H1 (cell line): ENCODE measurements at regions not wholly inside any gene's neighbourhood (a gene's known extent, or its start where the extent isn't known, plus 50 kb on each side); places are given as distances from the start of the nearest gene placed in this dataset.

ENCODE experiments used
- CTCF ChIA-PET: fragments of 300-600 bp; sonication (Branson Sonifier 250); formaldehyde crosslinking; loops from one replicate; lab custom pipeline; 2021; ENCODE audit not compliant: partially characterized antibody; lab: Charles Lee
- POLR2A ChIA-PET: fragments of 300-600 bp; sonication (Branson Sonifier 250); formaldehyde crosslinking; loops from one replicate; lab custom pipeline; 2021; ENCODE audit warnings: inconsistent platforms; ENCODE audit not compliant: partially characterized antibody; lab: Charles Lee
- DNase-seq, 2 experiments: peaks; one replicate each; pipeline versions ENCODE4 v3.0.0 to v3.0.0-alpha.2; 2010 to 2022; ENCODE audit warnings: low spot score in 2 of 2, low read depth in 1 of 2, mixed read lengths in 1 of 2
- FAIRE-seq: peaks from 2 replicates; lab custom pipeline; 2011; peaks lifted over from hg19 to GRCh38; lab: Jason Lieb, UNC
- H2AFZ ChIP-seq: 2 replicates; pipeline ENCODE4 v1.8.1; 2012; ENCODE audit warnings: low read length, inconsistent platforms
- H2AK5ac ChIP-seq: 2 replicates; pipeline ENCODE4 v1.6.1; 2013; ENCODE audit warnings: low read depth, low read length
- H2BK120ac ChIP-seq: replicated peaks from 2 replicates; pipeline ENCODE3; 2013; ENCODE audit warnings: low read depth, low read length, inconsistent platforms
- H2BK12ac ChIP-seq: 2 replicates; pipeline ENCODE4 v1.6.1; 2013; ENCODE audit warnings: low read depth, low read length
- H2BK15ac ChIP-seq: 2 replicates; pipeline ENCODE4 v1.6.1; 2013; ENCODE audit warnings: low read length
- H2BK20ac ChIP-seq: 2 replicates; pipeline ENCODE4 v1.6.1; 2013; ENCODE audit warnings: low read length
- H2BK5ac ChIP-seq: 2 replicates; pipeline ENCODE4 v1.6.1; 2013; ENCODE audit warnings: low read depth, low read length
- H3K14ac ChIP-seq: 2 replicates; pipeline ENCODE4 v1.6.1; 2013; ENCODE audit warnings: inconsistent platforms; ENCODE audit not compliant: insufficient read length
- H3K18ac ChIP-seq: 2 replicates; pipeline ENCODE4 v1.6.1; 2013; ENCODE audit warnings: low read length; ENCODE audit errors: extremely low read depth
- H3K23ac ChIP-seq: 2 replicates; pipeline ENCODE4 v1.6.1; 2013; ENCODE audit warnings: inconsistent platforms; ENCODE audit not compliant: insufficient read length
- H3K23me2 ChIP-seq: 2 replicates; pipeline ENCODE4 v1.6.1; 2013; ENCODE audit warnings: low read depth, low read length
- H3K27ac ChIP-seq: 2 replicates; pipeline ENCODE4 v1.6.1; 2011; ENCODE audit warnings: low read depth, low read length, inconsistent platforms
- H3K27me3 ChIP-seq, 4 experiments: replicated peaks in 1 of 4; 1 replicate in 1 of 4; 2 replicates in 3 of 4; pipeline versions ENCODE4 v1.6.1 to v1.8.1; 2011 to 2013; ENCODE audit warnings: low read length in 3 of 4, mild to moderate bottlenecking in 3 of 4, inconsistent platforms in 2 of 4, mixed read lengths in 2 of 4, moderate library complexity in 1 of 4; ENCODE audit not compliant: control insufficient read depth in 3 of 4, insufficient read depth in 3 of 4; ENCODE audit errors: extremely low read depth in 1 of 4
- H3K36me3 ChIP-seq, 4 experiments: 2 replicates each; pipeline versions ENCODE4 v1.6.1 to v1.8.1; 2011 to 2013; ENCODE audit warnings: mild to moderate bottlenecking in 4 of 4, low read length in 3 of 4, moderate library complexity in 2 of 4, control low read depth in 1 of 4, inconsistent platforms in 1 of 4; ENCODE audit not compliant: insufficient read depth in 4 of 4, control insufficient read depth in 2 of 4
- H3K4ac ChIP-seq: replicated peaks from 2 replicates; pipeline ENCODE3; 2013; ENCODE audit warnings: low read length, low read depth, mixed read lengths, inconsistent platforms; ENCODE audit not compliant: insufficient read length
- H3K4me1 ChIP-seq, 4 experiments: replicated peaks in 1 of 4; 1 replicate in 1 of 4; 2 replicates in 3 of 4; pipeline versions ENCODE4 v1.6.1 to v1.8.1; 2011 to 2013; ENCODE audit warnings: low read length in 3 of 4, inconsistent platforms in 2 of 4, mixed read lengths in 1 of 4; ENCODE audit not compliant: insufficient read depth in 4 of 4, control insufficient read depth in 3 of 4
- H3K4me2 ChIP-seq, 2 experiments: 2 replicates each; pipeline versions ENCODE4 v1.6.1 to v1.8.1; 2011 to 2013; ENCODE audit warnings: low read depth in 2 of 2, low read length in 2 of 2, control low read depth in 1 of 2, inconsistent platforms in 1 of 2, mild to moderate bottlenecking in 1 of 2; ENCODE audit not compliant: insufficient read depth in 1 of 2
- H3K4me3 ChIP-seq, 4 experiments: fragments of 200-600, 300-600 bp in 1 of 4; sonication (generic), shearing (Covaris generic), sonication (Bioruptor Twin) in 1 of 4; 2 replicates each; pipeline versions ENCODE4 v1.5.1 to v1.8.1; 2011 to 2016; ENCODE audit warnings: low read length in 4 of 4, low read depth in 3 of 4, control low read depth in 2 of 4, inconsistent platforms in 2 of 4, mild to moderate bottlenecking in 2 of 4, mixed read lengths in 1 of 4, moderate library complexity in 1 of 4; ENCODE audit not compliant: insufficient read depth in 2 of 4; ENCODE audit errors: extremely low read depth in 1 of 4
- H3K56ac ChIP-seq: replicated peaks from 2 replicates; pipeline ENCODE3; 2013; ENCODE audit warnings: low read depth, mild to moderate bottlenecking, mixed read lengths, low read length, inconsistent platforms; ENCODE audit not compliant: insufficient read length
- H3K79me1 ChIP-seq: 2 replicates; pipeline ENCODE4 v1.6.1; 2013; ENCODE audit warnings: low read depth, low read length, control low read depth
- H3K79me2 ChIP-seq, 2 experiments: 2 replicates each; pipeline versions ENCODE4 v1.6.1 to v1.8.1; 2012 to 2013; ENCODE audit warnings: low read length in 2 of 2, mild to moderate bottlenecking in 2 of 2, inconsistent platforms in 1 of 2; ENCODE audit not compliant: insufficient read depth in 2 of 2, control insufficient read depth in 1 of 2
- H3K9ac ChIP-seq, 4 experiments: replicated peaks in 1 of 4; 1 replicate in 1 of 4; 2 replicates in 3 of 4; pipeline versions ENCODE4 v1.6.1 to v1.8.1; 2011 to 2013; ENCODE audit warnings: low read depth in 3 of 4, low read length in 3 of 4, control low read depth in 2 of 4, mild to moderate bottlenecking in 2 of 4, moderate library complexity in 2 of 4, inconsistent platforms in 1 of 4; ENCODE audit errors: extremely low read depth in 1 of 4
- H3K9me3 ChIP-seq, 2 experiments: 2 replicates each; pipeline versions ENCODE4 v1.6.1 to v1.8.1; 2012 to 2013; ENCODE audit warnings: mild to moderate bottlenecking in 2 of 2, moderate library complexity in 2 of 2, control low read depth in 1 of 2, inconsistent platforms in 1 of 2, low read depth in 1 of 2, low read length in 1 of 2, mixed read lengths in 1 of 2; ENCODE audit not compliant: insufficient read depth in 2 of 2
- H4K20me1 ChIP-seq, 2 experiments: replicated peaks in 1 of 2; 2 replicates each; pipeline versions ENCODE3 to v1.8.1; 2011 to 2013; ENCODE audit warnings: inconsistent platforms in 2 of 2, low read length in 2 of 2, mild to moderate bottlenecking in 1 of 2; ENCODE audit not compliant: insufficient read depth in 2 of 2, control insufficient read depth in 1 of 2
- H4K5ac ChIP-seq: 2 replicates; pipeline ENCODE4 v1.6.1; 2013; ENCODE audit warnings: low read length, low read depth, mixed read lengths, inconsistent platforms; ENCODE audit not compliant: insufficient read length
- H4K8ac ChIP-seq: 2 replicates; pipeline ENCODE4 v1.8.0; 2013; ENCODE audit warnings: mild to moderate bottlenecking, moderate library complexity, low read length, inconsistent platforms; ENCODE audit not compliant: insufficient read depth; ENCODE audit errors: extremely low read depth
- H4K91ac ChIP-seq: replicated peaks from 2 replicates; pipeline ENCODE3; 2013; ENCODE audit warnings: low read length, mixed read lengths, inconsistent platforms; ENCODE audit not compliant: insufficient read length
- CHD2 ChIP-seq: IDR thresholded peaks from 2 replicates; pipeline ENCODE4 v1.6.1; 2012; ENCODE audit warnings: low read length, improper control_type of control experiment
- GTF2F1 ChIP-seq: IDR thresholded peaks from 2 replicates; pipeline ENCODE4 v1.6.1; 2012; ENCODE audit warnings: low read depth, low read length, improper control_type of control experiment, borderline replicate concordance
- SP2 ChIP-seq: IDR thresholded peaks from 2 replicates; pipeline ENCODE4 v1.6.1; 2012; ENCODE audit warnings: mild to moderate bottlenecking, low read length, inconsistent platforms
- WGBS, 2 experiments: shearing (Covaris generic) in 1 of 2; methylation state at CpG; one replicate each; pipeline versions ENCODE4 v1.1.6 to v1.1.7; 2013 to 2015; ENCODE audit warnings: low lambda C conversion rate in 2 of 2, mixed read lengths in 2 of 2, inconsistent platforms in 1 of 2, low coverage in 1 of 2, missing lambda C conversion rate in 1 of 2; ENCODE audit not compliant: insufficient replicate concordance in 2 of 2, insufficient coverage in 1 of 2, insufficient read length in 1 of 2; ENCODE audit errors: extremely low coverage in 1 of 2, missing lambda C conversion rate in 1 of 2; 5-methylcytosine and 5-hydroxymethylcytosine counted together

DNA sequence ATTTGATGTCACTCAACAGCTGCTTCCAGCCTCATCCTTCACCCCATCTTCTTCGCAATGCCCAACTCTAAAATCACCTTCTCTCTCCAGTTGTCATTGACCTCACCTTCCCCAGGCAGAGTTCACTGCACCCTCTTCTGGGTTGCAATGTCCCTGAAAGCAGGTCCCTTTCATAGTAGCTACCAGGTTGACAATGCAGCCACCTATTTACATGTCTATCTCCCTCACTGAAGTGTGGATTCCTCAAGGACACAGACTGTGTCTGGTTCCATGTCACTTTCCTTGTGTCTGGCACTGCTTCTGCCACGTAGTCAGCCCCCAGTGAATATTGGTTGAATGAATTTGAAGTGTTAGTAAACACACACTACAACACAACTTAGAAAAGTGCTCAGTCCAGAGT is 445.5 kb upstream of the WWC1 start:
- FAIRE-seq (no peak), DNase-seq (no peak)
- Histone ChIP-seq H3K18ac (no peak overlapping the region), H3K79me2 (no peaks in the 10 kb centered on the region), H4K91ac (no peak overlapping the region), H3K9me3 (no peaks in the 10 kb centered on the region), H3K56ac (no peak overlapping the region), H3K4ac (no peak overlapping the region), H3K79me1 (no peaks in the 10 kb centered on the region), H2AK5ac (no peak overlapping the region), H3K4me3 (no peak overlapping the region), H3K4me2 (no peak overlapping the region), H3K14ac (no peak overlapping the region), H2AFZ (no peak overlapping the region), H4K8ac (no peak overlapping the region), H2BK5ac (no peak overlapping the region), H3K23ac (no peak overlapping the region), H4K20me1 (no peaks in the 10 kb centered on the region), H2BK15ac (no peak overlapping the region), H4K5ac (no peak overlapping the region), H3K27ac (no peak overlapping the region), H2BK12ac (no peak overlapping the region), H3K9ac (no peak overlapping the region), H2BK120ac (no peak overlapping the region), H3K4me1 (no peaks in the 10 kb centered on the region), H2BK20ac (no peak overlapping the region), H3K23me2 (no peaks in the 10 kb centered on the region; the same call in 1 of the 2 replicates), H3K36me3 (no peaks in the 10 kb centered on the region), H3K27me3 (no peaks in the 10 kb centered on the region)
- TF ChIP-seq CHD2: no peak
- no peak for TF ChIP-seq GTF2F1
- TF ChIP-seq SP2: no peak
- CTCF ChIA-PET: no interaction called here
- 96% methylated on average over 2 of the region's 2 CpGs; no CpG with 5 or more reads in 1 of the 2 experiments for WGBS, 2 experiments
- POLR2A ChIA-PET: no interaction called here
